Lower lobe of right lung (tissue), 2 donors: ENCODE measurements at regions not wholly inside any gene's neighbourhood (a gene's known extent, or its start where the extent isn't known, plus 50 kb on each side); places are given as distances from the start of the nearest gene placed in this dataset.

Source experiments
- ATAC-seq, 2 donors: fragments of 200-7000 bp; cut with Tn5 transposase; one replicate each; pipeline ENCODE4 v1.9.1; 2020 to 2022; ENCODE audit warnings: mild to moderate bottlenecking in 2 of 2, moderate library complexity in 2 of 2
- DNase-seq: peaks from one replicate; pipeline ENCODE4 v3.0.0-alpha.2; 2020
- H3K27ac ChIP-seq: fragments of 200-600 bp; one replicate; pipeline ENCODE4 v1.8.0; 2022
- H3K27me3 ChIP-seq: fragments of 200-600 bp; one replicate; pipeline ENCODE4 v1.8.0; 2022; ENCODE audit warnings: low read depth
- H3K36me3 ChIP-seq: fragments of 200-600 bp; one replicate; pipeline ENCODE4 v1.8.0; 2022; ENCODE audit warnings: mild to moderate bottlenecking
- H3K4me1 ChIP-seq: fragments of 200-600 bp; one replicate; pipeline ENCODE4 v1.8.0; 2022
- H3K4me3 ChIP-seq: fragments of 200-600 bp; one replicate; pipeline ENCODE4 v1.8.0; 2022; ENCODE audit warnings: mild to moderate bottlenecking
- H3K9me3 ChIP-seq: fragments of 200-600 bp; one replicate; pipeline ENCODE4 v1.8.0; 2022
- CTCF ChIP-seq: fragments of 200-600 bp; IDR thresholded peaks from one replicate; pipeline ENCODE4 v1.8.0; 2022; ENCODE audit warnings: antibody characterized with exemption, mild to moderate bottlenecking
- intact Hi-C: fragments of 100-400 bp; cut with DNase I; formaldehyde crosslinking; loops from one replicate; pipeline ENCODE4 v1.11.0; 2022
- donor health status: DM: no; HTN: yes; CAD: no; lungs with severe emphysema.

DNA sequence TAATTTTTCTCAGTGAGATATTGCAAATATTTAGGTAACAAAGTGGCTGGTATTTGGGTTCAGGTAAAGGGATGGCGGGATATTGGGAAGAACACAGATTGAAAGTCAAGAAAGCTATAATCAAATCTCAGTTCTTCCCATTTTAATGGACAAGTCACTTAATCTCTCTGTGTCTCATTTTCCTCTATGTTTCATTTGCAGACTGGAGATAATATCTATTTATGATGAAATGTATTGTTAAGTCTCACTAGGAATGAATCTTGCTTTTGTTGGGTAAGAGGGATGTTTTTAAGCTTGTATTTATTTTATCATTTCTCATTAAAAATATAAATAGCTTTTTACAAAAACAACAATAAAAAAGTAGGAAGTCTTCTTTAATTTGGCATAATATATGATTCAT is 175.4 kb downstream of the ISL1 start:
- ATAC-seq (no peak), DNase-seq (no peak)
- H3K9me3 ChIP-seq = no peaks in the 10 kb centered on the region
- no peaks in the 10 kb centered on the region for H3K36me3 ChIP-seq
- no peaks in the 10 kb centered on the region for H3K27me3 ChIP-seq
- H3K4me1 ChIP-seq = no peaks in the 10 kb centered on the region
- no peak overlapping the region for H3K27ac ChIP-seq
- intact Hi-C loops = no loop called here
- TF ChIP-seq CTCF = no peak
- no peak overlapping the region for H3K4me3 ChIP-seq

GRCh38 chr5:51559339-51559738 is 176.1 kb downstream of the ISL1 start:
- no peak overlapping the region for H3K4me3 ChIP-seq
- H3K9me3 ChIP-seq = no peaks in the 10 kb centered on the region
- no peaks in the 10 kb centered on the region for H3K27me3 ChIP-seq
- H3K27ac ChIP-seq = no peak overlapping the region
- TF ChIP-seq CTCF = no peak
- no peaks in the 10 kb centered on the region for H3K4me1 ChIP-seq
- intact Hi-C loops = no loop called here
- no peaks in the 10 kb centered on the region for H3K36me3 ChIP-seq
- DNase-seq = no peak
- no peak for ATAC-seq

GRCh38 chr5:51559921-51560658 is 176.8 kb downstream of the ISL1 start:
- Histone ChIP-seq H3K9me3 (no peaks in the 10 kb centered on the region), H3K4me1 (no peaks in the 10 kb centered on the region), H3K27ac (no peak overlapping the region), H3K4me3 (no peak overlapping the region), H3K27me3 (no peaks in the 10 kb centered on the region), H3K36me3 (no peaks in the 10 kb centered on the region)
- intact Hi-C loops = no loop called here
- DNase-seq = no peak
- TF ChIP-seq CTCF = no peak
- ATAC-seq = no peak

- DNase-seq = no peak
- no peak overlapping the region for H3K4me3 ChIP-seq
- H3K27me3 ChIP-seq = no peaks in the 10 kb centered on the region
- no peaks in the 10 kb centered on the region for H3K9me3 ChIP-seq
- no peak overlapping the region for H3K27ac ChIP-seq
- no peaks in the 10 kb centered on the region for H3K36me3 ChIP-seq
- TF ChIP-seq CTCF = no peak
- no peaks in the 10 kb centered on the region for H3K4me1 ChIP-seq
- ATAC-seq = no peak
- intact Hi-C loops = no loop called here
Observed at GRCh38 chr5:51566953-51567352, 183.7 kb downstream of the ISL1 start.

GRCh38 chr5:51567636-51568035 is 184.4 kb downstream of the ISL1 start:
- TF ChIP-seq CTCF = no peak
- no peak for ATAC-seq
- no peaks in the 10 kb centered on the region for H3K27me3 ChIP-seq
- intact Hi-C loops = no loop called here
- no peaks in the 10 kb centered on the region for H3K9me3 ChIP-seq
- H3K36me3 ChIP-seq = no peaks in the 10 kb centered on the region
- no peak overlapping the region for H3K4me3 ChIP-seq
- DNase-seq = no peak
- no peak overlapping the region for H3K27ac ChIP-seq
- no peaks in the 10 kb centered on the region for H3K4me1 ChIP-seq
